Skin epidermis (tissue), 12 donors: ENCODE measurements at regions not wholly inside any gene's neighbourhood (a gene's known extent, or its start where the extent isn't known, plus 50 kb on each side); places are given as distances from the start of the nearest gene placed in this dataset.

Experiments used
- H3K27ac ChIP-seq, 21 experiments: fragments of 200-600 bp; sonication (generic) in 11 of 21; one replicate each; pipeline ENCODE4 v1.5.0; 2020; ENCODE audit warnings: mild to moderate bottlenecking in 3 of 21, inconsistent platforms in 2 of 21, moderate library complexity in 2 of 21
- H3K4me3 ChIP-seq, 7 experiments: fragments of 200-600 bp; sonication (generic) in 2 of 7; one replicate each; pipeline ENCODE4 v1.5.0; 2020; ENCODE audit warnings: inconsistent platforms in 2 of 7, mild to moderate bottlenecking in 2 of 7, moderate library complexity in 1 of 7

DNA sequence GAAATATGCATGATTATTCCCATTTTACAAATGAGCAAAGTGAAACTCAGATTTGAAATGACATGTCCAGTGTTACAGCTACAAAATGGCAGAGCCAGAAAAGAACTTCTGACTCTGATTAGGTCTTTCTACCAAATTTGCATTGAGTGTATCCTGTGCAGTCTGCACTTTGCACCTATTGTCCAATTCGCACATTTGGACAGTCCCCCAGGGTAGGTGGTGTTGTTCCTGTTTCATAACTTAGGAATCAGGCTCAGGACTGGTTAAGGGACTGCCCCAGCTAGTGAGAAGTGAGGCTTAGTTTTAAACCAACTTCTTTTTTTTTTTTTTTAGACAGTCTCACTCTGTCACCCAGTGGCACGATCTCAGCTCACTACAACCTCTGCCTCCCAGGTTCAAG lies 137.9 kb upstream of the NALF2 start:
- H3K27ac ChIP-seq = no peak overlapping the region
- H3K4me3 ChIP-seq = no peak overlapping the region

DNA sequence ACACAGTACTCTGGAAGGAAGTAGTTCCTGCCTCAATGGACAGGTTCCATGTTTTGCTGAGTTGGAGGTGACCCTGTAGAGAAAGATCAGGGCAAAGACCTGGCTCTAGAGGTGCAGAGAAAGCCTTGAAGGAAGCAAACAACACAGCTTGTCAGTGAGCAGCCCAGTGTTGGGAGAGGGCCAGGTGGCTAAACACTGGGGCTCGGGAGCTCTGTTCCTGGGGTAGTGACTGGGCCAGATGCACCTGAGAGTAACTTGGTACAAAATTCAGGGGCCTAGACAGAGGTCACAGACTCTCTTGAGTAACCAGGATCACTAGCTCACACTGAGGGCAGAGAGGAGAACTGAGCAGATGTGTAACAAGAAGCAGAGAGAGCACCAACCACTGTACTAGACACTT lies 138.4 kb upstream of the NALF2 start:
- no peak overlapping the region for H3K4me3 ChIP-seq
- H3K27ac ChIP-seq = no peak overlapping the region

DNA sequence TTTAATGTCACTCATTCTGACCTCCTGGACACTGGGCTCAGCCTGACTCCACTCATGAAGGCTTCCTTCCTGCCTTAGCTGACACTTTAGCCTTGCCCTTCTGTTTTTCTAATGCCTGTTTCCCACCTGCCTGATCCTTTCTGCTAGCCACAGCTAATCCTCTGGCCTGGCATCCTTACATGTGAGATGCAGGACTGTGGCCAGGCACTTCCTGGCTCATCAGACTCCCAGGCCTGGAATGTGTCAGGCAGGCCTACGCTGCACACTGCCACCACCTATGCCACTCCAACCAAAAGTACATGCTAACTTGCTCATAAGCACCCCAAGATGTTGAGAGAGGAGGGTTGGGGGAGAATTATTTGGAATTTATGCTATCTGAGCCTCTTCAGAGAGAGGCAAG lies 138.8 kb upstream of the NALF2 start:
- no peak overlapping the region for H3K4me3 ChIP-seq
- H3K27ac ChIP-seq = no peak overlapping the region

DNA sequence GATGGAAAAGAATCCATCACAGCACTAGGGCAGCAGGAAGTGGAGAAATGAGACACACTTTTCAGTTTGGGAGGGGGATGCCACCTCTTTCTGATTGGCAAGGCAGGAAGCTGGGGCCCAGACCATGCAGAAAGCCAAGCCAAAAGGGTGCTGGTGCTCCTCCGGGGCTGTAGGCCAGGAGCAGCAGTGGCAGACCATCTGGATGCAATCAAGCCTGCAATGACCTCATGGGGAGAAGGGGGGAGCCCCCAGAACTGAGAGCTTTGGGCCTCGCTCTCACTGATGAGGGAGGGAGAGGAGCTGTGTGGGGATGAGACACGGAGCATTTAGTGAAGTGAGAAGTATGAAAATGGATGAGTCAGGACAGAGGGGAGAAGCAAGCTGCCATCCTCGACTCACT lies 141.3 kb upstream of the NALF2 start:
- Histone ChIP-seq H3K4me3 (no peak overlapping the region), H3K27ac (no peak overlapping the region)

DNA sequence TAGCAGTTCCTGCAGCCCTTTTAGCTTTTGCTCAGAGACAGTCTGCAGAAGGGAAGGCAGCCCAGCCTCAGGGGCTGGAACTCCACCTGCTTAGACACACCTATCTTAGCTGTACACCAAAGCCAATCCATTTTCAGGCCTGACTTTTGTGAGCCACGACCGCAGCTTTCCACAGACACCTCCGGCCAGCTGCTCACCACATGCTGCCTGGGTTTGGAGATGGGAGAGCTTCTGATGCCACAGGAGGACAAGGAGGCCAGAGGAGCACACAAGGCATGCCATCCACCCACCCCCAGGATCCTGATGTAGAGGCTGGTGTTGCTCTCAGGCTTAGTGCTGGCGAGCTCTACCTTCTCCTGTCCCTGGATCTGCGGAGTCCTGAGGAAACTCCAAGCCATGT lies 141.8 kb upstream of the NALF2 start:
- H3K4me3 ChIP-seq = no peak overlapping the region
- no peak overlapping the region for H3K27ac ChIP-seq

DNA sequence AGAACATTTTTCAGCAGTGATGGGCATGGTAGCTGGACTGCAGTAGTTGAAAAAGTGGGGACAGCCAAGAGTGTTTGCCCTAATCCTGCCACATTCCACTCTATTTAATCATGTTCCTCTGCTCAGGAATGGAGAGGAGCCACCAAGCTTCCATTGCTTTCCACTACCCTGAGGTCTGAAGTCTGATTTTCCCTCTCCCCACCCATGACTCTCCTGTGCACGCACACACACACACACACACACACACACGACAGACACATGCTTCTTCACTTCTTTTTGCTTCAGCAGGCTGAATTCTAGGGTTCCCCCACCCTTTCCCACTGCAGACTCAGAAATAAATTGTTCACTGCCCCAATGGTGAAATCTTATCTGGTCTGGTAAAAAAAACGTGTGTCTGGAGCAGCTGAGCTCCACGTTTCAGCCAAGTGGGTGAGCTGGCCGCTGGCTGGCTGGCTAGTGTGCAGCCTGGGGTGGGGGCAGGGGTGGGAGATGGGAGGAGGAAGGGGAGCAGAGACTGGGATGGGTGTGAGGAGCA lies 142.7 kb upstream of the NALF2 start:
- H3K4me3 ChIP-seq = no peak overlapping the region
- H3K27ac ChIP-seq = no peak overlapping the region

DNA sequence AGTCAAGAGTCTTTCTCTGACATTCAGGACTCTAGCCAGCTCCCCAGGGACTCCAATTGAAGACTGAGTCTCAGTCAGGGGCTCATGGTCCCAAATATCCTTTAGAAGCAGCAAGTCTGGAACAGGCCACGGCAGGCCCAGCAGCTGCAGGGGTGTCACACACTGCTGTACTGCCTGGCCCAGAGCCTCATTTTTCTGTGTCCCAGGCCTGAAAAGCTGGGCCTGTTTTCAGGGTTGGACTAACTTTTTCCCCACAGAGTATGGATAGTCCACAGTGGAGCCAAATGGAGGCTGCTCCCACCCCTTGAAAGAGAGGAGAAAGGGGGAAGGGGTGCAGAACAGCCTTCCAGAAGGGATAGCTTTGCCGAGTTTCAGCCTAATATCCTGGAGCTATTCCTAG lies 146.8 kb upstream of the NALF2 start:
- Histone ChIP-seq H3K4me3 (no peak overlapping the region), H3K27ac (no peak overlapping the region)

DNA sequence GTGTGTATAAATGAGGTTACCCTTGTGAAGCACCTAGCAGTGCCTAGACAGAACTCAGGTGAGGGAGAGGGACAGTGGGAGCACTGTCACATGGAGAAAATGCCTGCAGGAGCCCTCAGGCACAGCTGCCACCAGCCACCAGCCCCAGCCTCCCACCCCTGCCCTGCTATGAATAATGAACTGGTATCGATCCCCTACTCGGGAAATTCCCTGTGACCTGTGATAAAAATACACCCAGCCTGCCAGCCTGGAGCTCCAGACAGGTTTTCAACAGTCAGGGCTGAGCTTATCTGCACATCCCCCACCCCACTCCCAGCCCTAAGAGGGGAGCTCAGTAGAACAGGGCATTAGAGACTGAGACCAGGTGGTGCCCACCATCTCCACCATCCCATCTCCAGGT lies 159.6 kb upstream of the PJA1 start:
- Histone ChIP-seq H3K4me3 (no peak overlapping the region), H3K27ac (no peak overlapping the region)

DNA sequence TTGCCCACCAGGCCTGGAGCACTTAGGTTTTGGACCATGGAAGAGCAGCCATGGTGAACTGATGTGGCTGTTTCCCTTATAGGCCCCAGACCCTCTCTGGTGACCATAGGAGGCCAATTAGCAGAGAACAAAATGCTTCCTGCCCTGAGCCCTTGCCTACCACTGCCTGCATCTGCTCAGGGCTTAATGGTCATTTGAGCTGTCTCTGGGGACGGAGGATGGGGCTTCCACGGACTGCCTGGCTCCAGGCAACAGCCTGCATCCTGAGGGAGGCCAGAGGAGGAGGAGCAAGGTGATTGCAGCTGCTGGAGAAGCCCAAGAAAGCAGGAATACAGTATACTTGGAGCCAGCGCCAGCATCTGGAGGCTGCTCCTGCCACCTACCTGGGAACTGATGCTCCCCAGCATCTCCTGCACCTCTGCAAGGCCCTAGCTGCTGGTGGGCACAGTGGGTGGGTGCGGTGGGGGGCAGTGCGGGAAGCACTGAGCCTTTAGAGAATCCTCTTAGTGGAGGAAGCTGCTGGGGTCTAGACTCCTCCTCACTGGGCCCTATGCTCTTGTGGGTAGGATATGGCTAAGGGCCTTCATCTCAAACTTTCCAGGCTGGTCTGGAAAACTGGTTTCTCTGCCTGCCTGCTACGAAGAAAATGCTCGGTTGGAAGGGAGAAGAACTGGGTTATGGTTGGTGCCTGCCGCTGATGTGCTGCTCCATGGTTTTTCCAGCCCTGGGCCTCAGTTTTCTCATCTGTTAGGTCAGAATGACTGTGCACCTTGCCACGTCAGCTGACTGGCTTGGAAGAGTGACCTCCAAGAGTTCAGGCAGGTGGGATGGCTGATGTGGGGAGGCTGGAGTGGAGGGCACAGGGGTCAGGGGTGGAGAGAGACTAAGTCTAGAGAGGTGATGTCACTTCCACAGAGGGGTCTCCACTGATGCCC lies 158.8 kb upstream of the PJA1 start:
- no peak overlapping the region for H3K4me3 ChIP-seq
- no peak overlapping the region for H3K27ac ChIP-seq

DNA sequence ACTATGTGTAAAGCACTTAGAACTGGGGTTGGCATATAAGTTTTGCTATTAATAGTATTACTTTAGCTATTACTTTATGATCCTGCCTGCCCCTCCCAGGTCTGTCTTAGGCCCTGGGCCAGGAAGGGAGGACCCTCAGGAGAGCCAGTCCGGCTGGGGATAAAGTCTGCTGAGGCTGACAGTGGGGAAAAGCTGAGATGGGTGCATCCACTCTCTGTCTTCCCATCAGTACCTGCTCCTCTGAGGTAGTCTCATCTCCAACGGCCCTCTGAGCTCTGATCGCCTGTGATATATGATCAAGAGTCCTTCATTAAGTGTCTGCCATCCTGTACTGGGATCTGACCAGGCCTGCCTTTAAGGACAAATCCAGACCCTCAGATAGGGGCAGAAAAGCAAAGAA lies 156.5 kb upstream of the PJA1 start:
- Histone ChIP-seq H3K27ac (no peak overlapping the region), H3K4me3 (no peak overlapping the region)

DNA sequence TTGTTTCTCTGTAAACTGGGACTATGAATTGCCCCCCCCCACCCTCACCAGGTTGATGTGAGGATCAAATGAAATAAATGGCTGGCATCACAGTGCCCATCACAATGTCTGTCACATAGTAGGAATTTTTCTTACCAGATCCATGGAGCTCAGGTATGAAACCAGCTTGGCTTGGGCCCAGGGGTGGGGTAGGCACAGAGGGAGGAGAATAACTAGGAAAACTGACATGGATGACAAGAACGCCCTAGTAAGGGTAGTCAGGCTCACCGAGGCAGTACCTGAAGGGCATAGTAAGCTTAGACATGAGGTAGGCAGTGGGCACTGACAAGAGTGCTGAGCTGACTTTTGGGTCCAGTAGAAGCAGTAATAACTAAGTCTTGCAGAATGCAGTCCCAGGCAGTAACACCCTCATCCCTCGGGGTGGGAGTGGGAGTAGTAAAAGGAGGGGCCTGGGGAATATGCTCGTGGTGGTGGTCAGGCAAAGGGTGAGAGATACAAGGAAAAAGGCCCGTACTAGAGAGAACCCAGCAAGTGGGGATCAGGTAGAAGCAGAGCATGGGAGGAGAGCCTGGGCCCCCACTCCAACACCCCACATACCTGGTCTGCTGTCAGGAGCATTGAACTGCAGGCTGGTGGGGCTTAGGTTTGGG lies 155.9 kb upstream of the PJA1 start:
- H3K27ac ChIP-seq = no peak overlapping the region
- no peak overlapping the region for H3K4me3 ChIP-seq

DNA sequence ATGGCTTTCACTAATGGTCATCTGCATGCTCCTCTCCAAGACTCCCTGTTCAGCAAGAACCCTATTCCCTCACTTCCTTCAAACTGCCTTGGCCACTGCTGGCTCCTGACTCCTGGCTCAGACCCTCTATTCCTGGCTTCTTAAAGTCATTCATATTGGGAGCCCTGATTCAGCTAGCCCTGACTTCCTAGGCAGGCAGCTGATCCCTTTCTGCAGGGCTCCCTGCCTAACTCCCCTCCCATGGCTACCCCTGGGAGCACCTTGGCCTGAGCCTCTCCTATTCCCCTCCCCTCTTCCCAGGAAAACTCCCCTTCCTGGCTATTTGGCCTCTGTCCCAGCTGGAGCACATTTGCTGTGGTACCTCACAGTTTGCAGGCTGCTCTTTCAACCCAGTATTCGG lies 154.9 kb upstream of the PJA1 start:
- H3K27ac ChIP-seq = no peak overlapping the region
- no peak overlapping the region for H3K4me3 ChIP-seq

DNA sequence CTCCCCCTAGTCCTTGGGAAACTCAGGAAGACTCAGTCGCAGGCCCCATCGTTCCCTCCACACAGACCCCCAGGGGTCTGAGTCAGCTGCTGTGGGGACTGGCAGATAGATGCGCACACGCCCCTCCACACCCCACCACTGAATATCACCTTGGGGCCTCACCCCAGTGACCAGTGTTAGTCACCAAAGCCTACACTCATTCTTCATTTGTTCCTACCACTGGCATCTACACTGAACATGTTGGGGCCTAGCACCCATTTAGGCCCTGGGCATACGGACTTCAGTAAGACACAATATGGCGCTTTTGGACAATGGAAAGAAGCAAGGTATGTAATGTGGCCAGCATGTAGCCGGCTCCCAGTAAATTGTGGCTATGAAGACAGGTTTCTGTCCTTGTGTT lies 154.1 kb upstream of the PJA1 start:
- Histone ChIP-seq H3K4me3 (no peak overlapping the region), H3K27ac (no peak overlapping the region)

DNA sequence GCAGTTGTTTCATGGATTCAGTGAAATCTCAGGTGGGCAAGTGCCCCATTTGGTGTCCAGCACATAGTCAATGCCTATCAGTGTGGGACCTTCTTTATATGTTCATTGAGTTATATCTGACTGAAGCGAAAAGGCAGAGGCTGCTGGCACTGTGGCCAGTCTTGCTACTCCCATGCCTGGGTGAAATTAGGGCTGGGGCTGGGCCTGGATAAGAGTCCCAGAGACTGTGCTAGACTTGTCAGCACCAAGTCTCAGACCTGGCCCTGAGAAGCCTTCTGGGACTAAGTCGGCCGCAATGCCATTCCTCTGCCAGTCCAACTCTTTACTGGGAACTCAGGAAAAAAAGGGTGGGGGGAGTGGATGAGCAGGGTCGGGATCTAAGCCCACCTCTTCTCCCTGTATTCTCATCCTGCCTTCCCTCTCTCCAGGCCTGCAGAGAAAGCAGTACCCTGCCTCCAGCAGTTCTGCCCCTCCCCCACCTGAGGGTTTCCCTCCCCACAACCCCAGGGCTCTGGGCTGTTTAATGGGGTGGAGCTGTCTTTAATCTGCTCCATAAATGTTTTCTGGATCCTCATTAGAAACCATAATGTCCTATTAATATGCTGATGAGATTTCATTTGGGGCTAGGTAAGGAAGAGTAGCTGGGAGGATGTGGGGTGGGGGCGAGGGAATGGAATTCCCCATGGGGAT lies 153.5 kb upstream of the PJA1 start:
- Histone ChIP-seq H3K27ac (peak overlapping the region in 1 of 21 experiments; percentile 22), H3K4me3 (no peak overlapping the region)

DNA sequence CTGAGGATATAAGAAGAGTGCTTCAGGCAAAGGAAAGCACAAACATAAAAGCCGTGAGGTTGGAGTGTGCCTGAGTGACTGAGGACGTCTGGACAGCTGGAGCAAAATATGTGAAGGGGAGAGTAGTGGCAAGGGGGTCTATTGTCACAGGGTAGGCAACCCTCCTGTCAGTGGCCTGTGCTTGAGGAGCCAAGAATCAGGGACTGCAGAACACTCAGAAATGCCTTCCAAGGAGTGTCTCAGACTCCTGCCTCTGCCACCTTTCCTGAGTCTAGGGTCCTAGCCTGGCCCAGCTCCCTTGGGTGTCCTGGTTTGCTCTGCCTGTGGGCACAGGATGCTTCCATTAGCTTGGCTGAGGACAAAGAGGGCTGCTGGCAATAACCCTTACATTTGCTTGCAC lies 152.5 kb upstream of the PJA1 start:
- H3K4me3 ChIP-seq = no peak overlapping the region
- no peak overlapping the region for H3K27ac ChIP-seq

DNA sequence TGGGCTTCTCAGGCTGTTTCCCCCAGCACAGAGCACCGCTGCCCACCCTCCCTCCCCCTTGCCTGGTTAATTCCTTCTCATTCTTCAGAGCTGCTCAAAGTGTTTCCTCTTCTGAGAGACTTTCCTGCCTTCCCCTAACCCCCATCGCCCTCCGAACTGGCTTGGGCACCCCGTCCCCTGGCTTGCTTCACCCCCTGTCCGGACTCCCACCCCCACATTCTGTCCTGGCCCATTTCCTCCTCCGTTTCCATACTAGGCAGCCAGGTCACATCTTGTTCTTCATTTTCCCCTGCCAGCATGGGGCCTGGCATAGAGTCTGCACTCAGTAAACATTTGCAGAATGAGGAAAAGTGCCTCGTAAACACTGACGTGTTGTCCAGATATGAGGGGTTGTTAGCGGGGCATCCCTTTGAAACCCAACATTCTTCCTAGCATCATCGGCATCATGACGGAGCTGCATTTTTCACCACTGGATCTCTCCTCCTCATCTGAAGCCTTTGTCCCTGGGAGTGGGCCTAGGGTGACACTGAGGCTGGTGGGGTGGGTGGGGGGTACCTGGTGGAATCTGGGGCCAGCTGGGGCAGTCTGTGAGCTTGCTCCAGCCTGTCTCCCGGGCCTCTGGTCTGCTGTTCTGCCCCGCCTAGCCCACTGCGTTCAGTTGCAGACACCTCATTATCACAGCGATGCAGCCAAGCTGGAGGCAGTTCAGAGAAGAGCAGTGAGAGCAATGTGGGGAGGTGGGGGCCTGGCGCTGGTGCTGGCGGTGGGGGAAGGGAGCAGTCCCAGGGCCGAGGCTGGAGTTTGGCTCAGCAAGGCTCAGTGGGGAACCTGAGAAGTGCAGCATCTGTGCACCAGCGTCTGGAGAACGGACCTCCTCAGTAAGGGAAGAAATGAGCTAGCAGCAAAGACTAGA lies 149.4 kb upstream of the PJA1 start:
- H3K27ac ChIP-seq = no peak overlapping the region
- no peak overlapping the region for H3K4me3 ChIP-seq

DNA sequence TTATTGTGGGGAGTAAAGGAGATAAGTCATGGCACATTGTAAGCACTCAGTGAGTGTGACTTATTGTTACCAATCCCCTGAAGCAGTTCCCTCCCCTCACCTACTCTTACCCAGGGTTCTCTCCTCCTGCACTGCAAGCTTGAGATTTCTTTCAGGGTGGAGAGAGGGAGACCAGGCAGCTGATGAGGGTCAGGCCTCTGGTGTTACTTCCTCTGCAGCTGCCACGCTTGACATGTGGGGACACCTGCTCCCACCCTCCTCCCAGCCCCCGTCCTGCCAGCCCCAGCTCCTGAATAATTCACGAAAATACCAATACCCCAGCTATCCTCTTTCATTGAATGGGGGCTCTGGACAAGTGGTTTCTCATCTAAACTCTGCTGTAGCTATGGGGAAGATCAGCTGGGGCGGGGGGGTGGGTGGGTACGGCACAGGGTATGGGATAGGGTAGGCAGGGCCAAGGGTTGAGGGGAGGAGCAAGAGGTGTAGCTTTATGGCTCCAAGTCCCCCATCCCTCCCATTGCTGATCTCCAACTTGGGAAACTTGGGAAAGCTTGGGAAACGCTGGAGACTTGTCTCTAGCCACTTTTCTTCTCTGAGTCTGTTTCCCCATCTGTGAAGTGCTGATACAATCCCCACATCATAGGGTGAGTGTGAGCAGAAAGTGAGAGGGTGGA lies 148.5 kb upstream of the PJA1 start:
- no peak overlapping the region for H3K4me3 ChIP-seq
- H3K27ac ChIP-seq = no peak overlapping the region

DNA sequence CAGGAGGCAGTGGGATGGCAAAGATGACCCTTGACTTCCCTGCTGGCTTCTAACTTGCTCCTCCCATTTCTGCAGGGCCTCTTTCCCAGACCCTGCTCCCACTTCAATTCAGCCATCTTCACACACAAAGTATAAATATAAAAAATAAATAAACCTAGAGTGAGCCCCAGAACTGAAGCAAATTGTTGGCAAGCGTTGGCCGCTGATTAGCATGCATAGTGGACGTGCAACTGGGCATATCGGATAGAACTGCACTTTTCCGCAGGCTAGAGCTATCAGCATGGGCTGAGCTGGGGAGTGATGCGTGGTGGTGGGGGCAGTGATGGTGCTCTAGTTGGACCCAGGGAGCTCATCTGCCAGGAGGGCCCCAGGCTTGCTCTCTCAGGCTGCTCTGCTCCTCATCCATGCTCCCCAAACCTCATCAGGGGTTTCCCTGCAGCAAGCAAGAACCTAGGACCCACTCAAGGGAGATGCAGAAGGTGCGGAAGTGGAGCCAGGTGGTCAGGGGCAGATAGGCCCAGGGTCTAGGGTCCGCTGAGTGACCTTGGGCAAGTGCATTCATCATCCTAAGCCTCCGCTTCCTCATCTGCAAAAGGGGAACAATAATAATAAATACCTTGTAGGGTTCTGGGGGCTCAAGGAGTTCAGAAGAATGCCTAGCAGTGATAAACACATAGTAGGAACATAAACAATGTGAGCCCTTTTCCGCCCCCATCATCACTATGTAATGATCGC lies 146.8 kb upstream of the PJA1 start:
- Histone ChIP-seq H3K4me3 (no peak overlapping the region), H3K27ac (no peak overlapping the region)
